HG03558 (cell line): ENCODE measurements at regions not wholly inside any gene's neighbourhood (a gene's known extent, or its start where the extent isn't known, plus 50 kb on each side); places are given as distances from the start of the nearest gene placed in this dataset.
"Not testable (repeated sequence)": the region's sequence is repeated elsewhere in the genome, so short reads cannot be mapped to it uniquely, and the experiment has no call there.

Source experiments
- ATAC-seq: cut with Tn5 transposase; IDR thresholded peaks from one replicate; pipeline ENCODE4 v1.9.1; 2021; ENCODE audit warnings: moderate number of reproducible peaks; ENCODE audit not compliant: unreplicated experiment; ENCODE audit errors: extremely low read depth

DNA sequence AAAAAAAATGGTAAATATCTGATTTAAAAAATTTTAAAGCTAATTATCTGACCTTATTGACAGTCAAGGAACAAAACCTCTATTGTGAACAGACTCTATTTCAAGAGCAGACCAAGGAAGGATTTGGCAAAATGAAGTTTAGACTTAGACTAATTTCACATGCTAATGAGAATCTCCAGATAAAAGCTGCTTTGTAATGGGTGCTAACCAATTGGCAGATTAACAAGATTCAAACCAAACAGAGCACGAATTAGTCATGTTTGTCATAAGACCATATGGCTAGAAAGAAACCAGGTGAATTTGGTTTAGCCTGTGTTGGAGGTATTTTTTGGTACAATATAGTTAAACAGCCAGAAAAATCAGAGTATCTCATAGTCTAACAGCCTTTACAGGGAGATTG is 429.1 kb upstream of the NFE2L3 start:
- ATAC-seq, result no peak

- ATAC-seq, result no peak
Measured at GRCh38 chr7:25725451-25725850, 426.5 kb upstream of the NFE2L3 start.

DNA sequence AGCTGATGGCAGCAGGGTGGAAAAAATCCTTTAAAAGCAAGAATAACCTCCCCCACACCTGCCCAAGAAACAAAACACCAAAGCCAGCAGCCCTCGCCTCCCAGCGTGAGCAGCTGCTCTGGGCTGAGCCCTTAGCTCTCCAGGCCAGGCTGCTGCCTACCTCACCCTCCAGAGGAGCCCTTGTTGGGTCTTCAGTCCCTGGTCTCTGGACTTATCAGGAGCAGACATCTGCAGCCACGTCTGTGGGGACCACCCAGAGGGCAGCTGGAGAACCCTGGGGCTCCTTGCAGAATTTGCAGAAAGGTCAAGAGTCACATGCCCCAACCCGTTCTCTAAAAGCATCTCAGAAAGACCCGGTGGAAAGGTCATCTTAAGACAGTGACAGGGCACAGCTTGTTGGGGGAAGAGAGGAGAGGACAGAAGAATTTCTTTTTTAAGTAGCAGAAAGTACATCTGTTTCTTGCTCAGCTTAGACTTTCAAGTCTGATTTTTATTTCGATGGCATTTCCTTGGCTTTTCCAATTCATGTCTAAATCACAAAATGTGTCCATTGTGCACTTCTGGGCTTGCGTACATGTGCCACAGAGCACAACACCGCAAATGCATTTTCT is 425.7 kb upstream of the NFE2L3 start:
- ATAC-seq, result no peak

- ATAC-seq, result no peak
Measured at GRCh38 chr7:25726781-25727311, 425.2 kb upstream of the NFE2L3 start.

DNA sequence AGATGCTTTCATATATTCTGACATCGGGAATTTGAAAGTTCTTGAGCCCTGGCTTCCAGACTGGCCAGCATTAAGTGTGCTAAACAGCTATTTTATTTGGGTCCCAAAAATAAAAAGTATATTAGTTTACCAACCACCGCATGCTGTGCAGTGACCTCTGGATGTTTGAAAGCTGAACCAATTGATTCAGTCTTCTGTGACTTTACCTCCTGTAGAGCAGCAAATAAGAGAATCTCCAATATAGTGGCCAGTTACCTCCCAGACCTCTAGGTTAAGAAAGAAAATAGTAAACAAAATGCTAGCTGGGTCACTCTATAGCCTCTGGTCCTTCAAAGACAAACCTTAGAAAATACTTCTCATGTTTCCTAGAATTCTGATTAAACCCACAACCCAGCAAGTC is 424.6 kb upstream of the NFE2L3 start:
- ATAC-seq, result no peak

- no peak for ATAC-seq
Measured at GRCh38 chr7:25727876-25728275, 424.1 kb upstream of the NFE2L3 start.

DNA sequence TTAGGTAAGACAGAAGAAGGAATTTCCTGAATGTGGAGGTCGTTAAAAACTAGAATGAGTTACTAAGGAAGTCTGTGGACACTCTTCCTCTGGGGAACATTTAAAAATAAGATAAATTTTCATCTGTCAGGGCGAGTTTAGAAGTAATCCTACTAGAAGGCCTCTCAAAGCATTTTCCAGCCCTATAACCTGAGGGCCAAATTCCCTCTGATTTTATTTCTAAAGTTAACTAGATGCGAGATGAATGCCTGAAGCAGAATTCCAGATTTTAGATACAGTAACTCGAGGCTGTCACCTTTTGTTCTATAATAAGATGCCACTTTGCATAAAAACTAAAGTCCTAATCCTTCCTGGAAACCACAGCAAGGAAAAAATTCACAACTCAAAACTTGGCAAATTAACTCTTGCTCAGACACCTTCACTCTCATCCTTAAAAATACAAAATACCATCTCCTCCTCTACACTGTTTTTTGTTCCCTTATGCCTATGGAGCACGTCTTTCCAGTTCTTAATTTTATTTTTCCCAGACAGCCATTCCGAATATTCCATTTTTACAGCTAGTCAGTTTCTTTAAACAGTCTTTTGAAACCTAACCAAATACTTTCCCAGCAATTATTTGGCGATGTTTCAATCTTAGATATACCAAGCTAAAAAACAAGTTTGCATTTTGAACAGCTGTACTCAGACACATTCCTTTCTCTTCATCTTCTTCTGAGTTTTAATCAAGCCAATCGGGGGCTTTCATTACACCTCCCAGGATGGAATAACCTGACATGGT is 420.7 kb upstream of the NFE2L3 start:
- ATAC-seq, result no peak

DNA sequence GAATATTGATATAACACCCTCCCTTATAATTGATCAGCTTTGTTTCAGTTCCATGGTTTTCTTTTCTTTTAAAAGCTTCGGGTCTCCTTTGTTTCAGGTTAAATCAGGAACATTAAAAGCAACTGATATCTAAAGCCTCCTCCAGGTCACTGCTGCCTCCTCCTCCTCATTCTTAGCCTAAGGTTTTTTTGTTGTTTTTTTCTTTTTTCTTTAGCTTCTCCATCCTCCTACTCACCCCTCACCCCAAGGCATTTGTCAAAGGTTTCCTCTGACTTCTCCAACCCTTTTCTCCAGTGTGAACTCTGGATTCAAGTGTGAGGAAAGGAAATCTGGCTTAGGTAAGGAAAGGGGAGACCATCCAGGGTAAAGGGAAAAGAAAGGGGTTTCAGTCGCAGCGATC is 420.2 kb upstream of the NFE2L3 start:
- no peak for ATAC-seq

DNA sequence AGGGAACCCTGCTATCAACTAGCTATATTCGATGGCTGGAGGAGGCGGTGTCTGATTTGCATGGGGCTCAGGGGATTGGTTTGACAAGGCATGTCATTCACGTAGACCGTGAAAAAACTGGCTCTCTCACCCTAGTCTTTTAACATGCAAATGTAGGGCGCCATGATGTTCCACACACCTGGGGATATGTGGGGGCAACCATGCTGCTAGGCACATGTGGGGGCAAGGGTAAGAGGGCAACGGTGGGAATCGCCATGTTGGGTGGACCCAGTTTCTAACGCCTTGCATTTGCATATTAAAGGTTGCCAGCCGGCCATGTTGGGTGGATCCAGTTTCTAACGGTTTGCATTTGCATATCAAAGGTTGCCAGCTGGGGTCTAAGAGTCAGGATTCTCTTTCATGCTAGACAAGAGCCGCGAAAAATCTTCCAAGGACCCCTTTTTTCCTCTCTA is 419.2 kb upstream of the NFE2L3 start:
- ATAC-seq, result no peak

DNA sequence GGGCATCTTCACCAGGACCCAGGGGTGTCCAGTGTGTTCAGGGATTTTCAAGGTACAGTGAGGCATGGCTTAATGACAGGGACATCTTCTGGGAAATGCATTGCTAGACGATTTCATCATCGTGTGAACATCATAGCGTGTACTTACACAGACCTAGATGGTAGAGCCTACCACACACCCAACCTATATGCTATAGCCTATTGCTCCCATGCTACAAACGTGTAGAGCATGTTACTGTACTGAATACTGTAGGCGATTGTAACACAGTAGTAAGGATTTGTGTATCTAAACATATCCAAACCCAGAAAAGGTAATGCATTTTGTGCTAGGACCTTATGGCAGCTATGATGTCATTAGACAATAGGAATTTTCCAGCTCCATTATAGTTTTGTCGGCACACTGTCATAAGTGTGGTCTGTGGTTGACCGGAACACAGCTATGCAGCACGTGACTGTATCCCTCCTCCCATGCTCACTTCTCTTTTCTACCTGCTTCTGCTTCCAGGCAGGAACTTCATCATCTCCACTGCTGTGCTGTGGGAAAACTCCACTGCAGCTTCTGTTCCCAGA is 416.2 kb upstream of the NFE2L3 start:
- ATAC-seq, result no peak

- no peak for ATAC-seq
Measured at GRCh38 chr7:25738528-25738927, 413.5 kb upstream of the NFE2L3 start.

- ATAC-seq, result no peak
Measured at GRCh38 chr7:25739143-25739542, 412.9 kb upstream of the NFE2L3 start.

- no peak for ATAC-seq
Measured at GRCh38 chr7:25742316-25742715, 409.7 kb upstream of the NFE2L3 start.

DNA sequence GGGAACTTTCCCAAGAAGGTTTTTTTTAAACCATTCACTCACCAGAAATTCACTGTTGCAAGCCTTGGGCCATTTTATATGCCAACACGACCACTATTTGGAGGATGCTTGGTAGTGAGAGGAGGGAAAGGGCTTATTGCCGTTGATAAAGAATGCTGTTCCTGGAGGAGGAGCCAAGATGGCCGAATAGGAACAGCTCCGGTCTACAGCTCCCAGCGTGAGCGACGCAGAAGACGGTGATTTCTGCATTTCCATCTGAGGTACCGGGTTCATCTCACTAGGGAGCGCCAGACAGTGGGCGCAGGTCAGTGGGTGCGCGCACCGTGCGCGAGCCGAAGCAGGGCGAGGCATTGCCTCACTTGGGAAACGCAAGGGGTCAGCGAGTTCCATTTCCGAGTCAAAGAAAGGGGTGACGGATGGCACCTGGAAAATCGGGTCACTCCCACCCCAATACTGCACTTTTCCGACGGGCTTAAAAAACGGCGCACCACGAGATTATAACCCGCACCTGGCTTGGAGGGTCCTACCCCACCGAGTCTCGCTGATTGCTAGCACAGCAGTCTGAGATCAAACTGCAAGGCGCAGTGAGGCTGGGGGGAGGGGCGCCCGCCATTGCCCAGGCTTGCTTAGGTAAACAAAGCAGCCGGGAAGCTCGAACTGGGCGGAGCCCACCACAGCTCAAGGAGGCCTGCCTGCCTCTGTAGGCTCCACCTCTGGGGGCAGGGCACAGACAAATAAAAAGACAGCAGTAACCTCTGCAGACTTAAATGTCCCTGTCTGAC is 408.1 kb upstream of the NFE2L3 start:
- not testable (repeated sequence) for ATAC-seq

DNA sequence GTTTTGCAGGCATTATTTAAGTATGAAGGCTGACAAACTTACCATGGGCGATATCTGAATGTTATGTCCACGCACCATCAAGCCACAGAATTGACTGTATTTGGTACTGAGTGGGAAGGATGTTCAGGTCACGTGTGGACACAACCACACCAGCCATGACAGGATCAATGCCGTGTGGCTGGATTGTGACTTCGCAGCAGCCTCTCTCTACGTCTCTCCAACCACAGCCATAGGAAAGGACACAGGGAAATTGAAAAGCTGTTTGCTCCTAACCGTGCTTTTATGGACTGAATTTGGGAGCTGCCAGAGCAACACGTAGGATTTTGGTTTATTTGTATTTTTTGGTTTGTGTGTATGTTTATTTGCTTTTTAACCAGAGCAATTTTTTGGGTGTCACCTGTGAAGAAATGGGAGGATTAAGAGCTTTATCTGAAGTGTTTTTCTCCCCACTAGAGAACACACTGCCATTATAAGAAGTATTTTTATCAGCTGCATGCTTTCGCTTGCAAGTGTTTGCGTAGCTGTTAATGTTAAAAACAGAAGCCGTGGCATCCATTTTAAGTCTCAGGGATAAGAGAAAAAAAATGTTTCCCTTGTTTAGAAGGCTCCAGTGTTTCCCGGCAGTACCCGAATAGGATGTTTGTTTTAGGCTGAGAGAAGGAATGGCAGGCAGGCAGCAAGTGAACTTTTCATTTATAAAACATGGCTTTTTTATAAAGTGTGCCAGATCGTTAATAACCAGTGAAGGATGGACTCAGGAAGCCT is 401.1 kb upstream of the NFE2L3 start:
- ATAC-seq, result no peak

GRCh38 chr7:25752154-25752553 is 399.8 kb upstream of the NFE2L3 start:
- no peak for ATAC-seq

GRCh38 chr7:25752967-25753791 is 398.8 kb upstream of the NFE2L3 start:
- ATAC-seq, result no peak

DNA sequence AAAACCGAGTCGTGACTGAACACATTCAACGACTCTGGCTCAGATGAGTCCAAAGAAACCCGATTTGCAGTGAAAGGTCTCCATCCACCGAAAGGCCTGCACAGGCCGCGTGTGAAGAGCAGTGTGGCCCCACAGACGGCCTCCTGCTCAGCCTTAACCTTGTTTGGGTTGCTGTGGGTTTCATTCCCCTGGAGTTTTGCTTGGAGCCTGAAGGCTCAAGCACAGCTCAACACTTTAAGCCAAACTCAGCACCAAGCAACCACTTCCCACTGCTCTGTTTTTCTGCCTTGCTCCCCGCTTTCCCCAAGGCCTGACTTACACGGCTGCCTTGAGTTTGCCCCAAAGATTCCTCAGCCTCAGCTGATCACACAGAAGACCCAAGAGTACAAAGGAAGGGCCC is 398.2 kb upstream of the NFE2L3 start:
- ATAC-seq, result no peak

GRCh38 chr7:25754333-25754732 is 397.7 kb upstream of the NFE2L3 start:
- ATAC-seq, result no peak
